ENCODE measurements at regions not wholly inside any gene's neighbourhood (a gene's known extent, or its start where the extent isn't known, plus 50 kb on each side); places are given as distances from the start of the nearest gene placed in this dataset.

GRCh38 chr1:239283216-239283615 is 103.2 kb upstream of the CHRM3 start:
- Histone ChIP-seq H3K27me3 (no peaks in the 10 kb centered on the region), H3K36me3 (no peaks in the 10 kb centered on the region), H3K27ac (no peak overlapping the region), H3K4me3 (replicated peaks in 1 of 3) (no peak overlapping the region), H3K4me1 (no peaks in the 10 kb centered on the region), H3K9me3 (no peaks in the 10 kb centered on the region)
- TF ChIP-seq POLR2A (IDR thresholded peaks at IDR 0.05), result no peak
- intact Hi-C loops (cut with DNase I), result no loop called here
- DNase-seq, result no peak
- WGBS, 2 donors, result 58 to 68% methylated on average over 6 of the region's 6 CpGs

GRCh38 chr1:239282411-239282810 is 104.0 kb upstream of the CHRM3 start:
- H3K4me1 ChIP-seq, result no peaks in the 10 kb centered on the region
- no peaks in the 10 kb centered on the region for H3K36me3 ChIP-seq
- no peaks in the 10 kb centered on the region for H3K9me3 ChIP-seq
- TF ChIP-seq CTCF (IDR thresholded peaks at IDR 0.05), result no peak
- WGBS, 2 donors, result 58 to 82% methylated on average over 3 of the region's 3 CpGs
- H3K27me3 ChIP-seq, result no peaks in the 10 kb centered on the region
- DNase-seq, result no peak
- intact Hi-C loops (cut with DNase I), result no loop called here
- no peak overlapping the region for H3K27ac ChIP-seq
- H3K4me3 ChIP-seq (replicated peaks in 1 of 3), result no peak overlapping the region

- Histone ChIP-seq H3K4me3 (replicated peaks in 1 of 3) (no peak overlapping the region), H3K9me3 (no peaks in the 10 kb centered on the region), H3K36me3 (no peaks in the 10 kb centered on the region), H3K27me3 (no peaks in the 10 kb centered on the region), H3K27ac (no peak overlapping the region), H3K4me1 (no peaks in the 10 kb centered on the region)
- intact Hi-C loops (cut with DNase I), result no loop called here
- 82 to 84% methylated on average over 5 of the region's 5 CpGs for WGBS, 2 donors
- TF ChIP-seq CTCF (IDR thresholded peaks at IDR 0.05) (no peak), POLR2A (IDR thresholded peaks at IDR 0.05) (no peak)
- no peak for DNase-seq
These were observed 110.3 kb upstream of the CHRM3 start for GRCh38 chr1:239276051-239276450.

- TF ChIP-seq POLR2A (IDR thresholded peaks at IDR 0.05), result no peak
- TF ChIP-seq CTCF (IDR thresholded peaks at IDR 0.05), result no peak
- Histone ChIP-seq H3K27me3 (no peaks in the 10 kb centered on the region), H3K4me3 (replicated peaks in 1 of 3) (no peak overlapping the region), H3K36me3 (no peaks in the 10 kb centered on the region), H3K27ac (no peak overlapping the region), H3K9me3 (no peaks in the 10 kb centered on the region), H3K4me1 (no peaks in the 10 kb centered on the region)
- intact Hi-C loops (cut with DNase I), result no loop called here
- no peak for DNase-seq
- 70 to 76% methylated on average over 4 of the region's 4 CpGs for WGBS, 2 donors
These were observed 112.0 kb upstream of the CHRM3 start for GRCh38 chr1:239274242-239274830.

GRCh38 chr1:239270509-239270908 is 115.9 kb upstream of the CHRM3 start:
- WGBS, 2 donors, result 94 to 95% methylated on average over 5 of the region's 5 CpGs

More at GRCh38 chr1:239270509-239270908, 115.9 kb upstream of the CHRM3 start:
- TF ChIP-seq CTCF (IDR thresholded peaks at IDR 0.05) (no peak), POLR2A (IDR thresholded peaks at IDR 0.05) (no peak)
- no peak overlapping the region for H3K27ac ChIP-seq
- no peaks in the 10 kb centered on the region for H3K27me3 ChIP-seq
- H3K4me1 ChIP-seq, result no peaks in the 10 kb centered on the region
- intact Hi-C loops (cut with DNase I), result no loop called here
- no peak overlapping the region for H3K4me3 ChIP-seq (replicated peaks in 1 of 3)
- no peak for DNase-seq
- H3K36me3 ChIP-seq, result no peaks in the 10 kb centered on the region
- no peaks in the 10 kb centered on the region for H3K9me3 ChIP-seq
